MM.1S (cell line): ENCODE measurements at regions not wholly inside any gene's neighbourhood (a gene's known extent, or its start where the extent isn't known, plus 50 kb on each side); places are given as distances from the start of the nearest gene placed in this dataset.

ENCODE experiments used
- CTCF ChIP-seq: fragments of 300-600 bp; sonication (generic); IDR thresholded peaks from 2 replicates; pipeline ENCODE4 v1.5.1; 2016; ENCODE audit warnings: antibody characterized with exemption, low read length, mixed read lengths
- EZH2 ChIP-seq: fragments of 300-600 bp; sonication (generic); optimal IDR thresholded peaks from 2 replicates; pipeline ENCODE3; 2017; ENCODE audit warnings: low read depth, mild to moderate bottlenecking, antibody characterized with exemption, low read length, mixed read lengths

- no peak for TF ChIP-seq EZH2
- TF ChIP-seq CTCF = no peak
Observed at GRCh38 chr15:91549581-91549980, 303.9 kb upstream of the SLCO3A1 start.
